Glutamatergic neuron (in vitro differentiated cells): ENCODE measurements at regions not wholly inside any gene's neighbourhood (a gene's known extent, or its start where the extent isn't known, plus 50 kb on each side); places are given as distances from the start of the nearest gene placed in this dataset.
"Not testable (repeated sequence)": the region's sequence is repeated elsewhere in the genome, so short reads cannot be mapped to it uniquely, and the experiment has no call there.

Source experiments
- DNase-seq: peaks from one replicate; pipeline ENCODE4 v3.0.0; 2022
- H3K27ac Mint-ChIP-seq: one replicate; pipeline ENCODE4 v1.8.0; 2020; ENCODE audit warnings: mild to moderate bottlenecking, mixed read lengths, inconsistent platforms; ENCODE audit not compliant: unreplicated experiment
- H3K27me3 Mint-ChIP-seq: one replicate; pipeline ENCODE4 v1.8.0; 2020; ENCODE audit warnings: mild to moderate bottlenecking, moderate library complexity, mixed read lengths, inconsistent platforms; ENCODE audit not compliant: unreplicated experiment
- H3K36me3 Mint-ChIP-seq: one replicate; pipeline ENCODE4 v1.8.0; 2020; ENCODE audit warnings: mild to moderate bottlenecking, mixed read lengths, inconsistent platforms; ENCODE audit not compliant: unreplicated experiment
- H3K4me1 Mint-ChIP-seq: one replicate; pipeline ENCODE4 v1.8.0; 2020; ENCODE audit warnings: mild to moderate bottlenecking, low read depth, mixed read lengths, inconsistent platforms; ENCODE audit not compliant: unreplicated experiment
- H3K4me3 Mint-ChIP-seq: one replicate; pipeline ENCODE4 v1.8.0; 2020; ENCODE audit warnings: mild to moderate bottlenecking, mixed read lengths, inconsistent platforms; ENCODE audit not compliant: unreplicated experiment
- H3K9me3 Mint-ChIP-seq: one replicate; pipeline ENCODE4 v1.8.0; 2020; ENCODE audit warnings: mild to moderate bottlenecking, moderate library complexity, mixed read lengths, inconsistent platforms; ENCODE audit not compliant: unreplicated experiment
- CTCF ChIP-seq: fragments of 200-600 bp; sonication (generic); IDR thresholded peaks from one replicate; pipeline ENCODE4 v1.5.0; 2021; ENCODE audit not compliant: partially characterized antibody, unreplicated experiment

DNA sequence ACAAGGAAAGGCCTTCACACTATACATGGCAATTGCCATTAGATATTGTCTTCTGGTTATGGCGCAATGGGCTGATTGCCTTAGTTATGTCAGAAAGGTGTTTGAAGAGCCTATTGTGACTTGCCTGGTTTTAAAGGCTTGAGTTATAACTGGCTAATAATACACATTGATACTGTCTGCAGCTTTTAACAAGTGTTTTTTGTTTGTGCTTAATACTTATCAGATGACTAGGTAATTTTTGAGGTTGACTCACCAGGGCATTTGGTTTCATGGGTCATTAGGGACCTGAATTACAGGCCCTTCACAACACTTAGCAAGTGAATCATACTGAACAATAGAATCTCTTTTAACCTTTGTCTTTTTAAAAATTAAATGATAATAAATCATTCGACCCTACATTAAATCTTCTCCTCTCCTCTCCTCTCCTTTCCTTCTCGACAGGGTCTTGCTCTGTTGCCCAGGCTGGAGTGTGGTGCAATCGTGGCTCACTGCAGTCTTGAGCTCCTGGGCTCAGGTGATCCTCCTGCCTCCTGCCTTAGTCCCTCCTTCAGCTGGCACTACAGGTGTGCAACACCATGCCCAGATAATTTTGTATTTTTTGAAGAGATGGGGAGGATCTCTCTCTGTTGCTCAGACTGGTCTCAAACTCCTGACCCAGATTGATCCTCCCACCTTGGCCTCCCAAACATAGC is 196.3 kb downstream of the JCAD start:
- no peak for TF ChIP-seq CTCF
- H3K4me3 Mint-ChIP-seq = no peak overlapping the region
- H3K27ac Mint-ChIP-seq = no peak overlapping the region
- no peak for DNase-seq
- no peaks in the 10 kb centered on the region for H3K9me3 Mint-ChIP-seq
- peaks cover 4% of the 10 kb centered on the region for H3K27me3 Mint-ChIP-seq
- no peaks in the 10 kb centered on the region for H3K4me1 Mint-ChIP-seq
- H3K36me3 Mint-ChIP-seq = no peaks in the 10 kb centered on the region

DNA sequence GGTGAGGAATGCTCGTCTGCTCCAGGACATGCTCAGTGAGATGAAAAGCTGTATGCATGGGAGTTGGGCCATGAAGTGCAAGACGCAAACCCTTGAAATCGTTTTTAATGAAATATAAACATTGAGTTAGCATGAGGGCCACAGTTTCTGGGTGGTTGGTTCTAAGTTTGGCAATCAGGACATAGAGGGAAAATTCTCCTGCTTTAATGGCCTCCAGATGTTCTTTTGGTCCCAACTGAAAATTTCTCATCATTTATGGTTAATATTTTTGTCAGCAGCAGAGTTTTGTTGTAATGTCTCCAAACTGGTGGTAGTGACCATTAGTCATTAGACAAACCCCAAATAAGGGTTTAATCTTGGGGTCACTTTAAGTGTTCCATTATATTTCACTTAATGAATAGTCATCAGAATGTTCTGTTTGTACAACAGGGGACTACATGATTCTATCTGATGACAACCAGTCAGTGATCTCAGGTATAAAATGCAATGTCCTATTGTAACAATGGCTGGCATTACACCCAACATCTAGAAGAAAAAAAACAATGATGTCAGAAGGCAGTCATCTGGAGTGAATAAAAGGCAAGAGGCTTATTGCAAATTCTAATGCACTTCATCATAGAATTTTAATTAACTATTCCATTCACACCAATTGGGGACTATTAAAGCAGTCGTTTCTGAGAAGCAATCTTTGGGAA is 197.4 kb downstream of the JCAD start:
- Mint-ChIP-seq H3K4me1 (no peaks in the 10 kb centered on the region), H3K9me3 (no peaks in the 10 kb centered on the region), H3K27ac (no peak overlapping the region), H3K4me3 (no peak overlapping the region), H3K27me3 (peaks cover 4% of the 10 kb centered on the region), H3K36me3 (no peaks in the 10 kb centered on the region)
- TF ChIP-seq CTCF = no peak
- DNase-seq = no peak

GRCh38 chr10:29861231-29861630 is 198.2 kb downstream of the JCAD start:
- DNase-seq, H3K4me3 Mint-ChIP-seq, H3K36me3 Mint-ChIP-seq, H3K4me1 Mint-ChIP-seq, H3K9me3 Mint-ChIP-seq, H3K27ac Mint-ChIP-seq, H3K27me3 Mint-ChIP-seq: not testable (repeated sequence)

- H3K4me1 Mint-ChIP-seq = no peaks in the 10 kb centered on the region
- H3K27me3 Mint-ChIP-seq = peaks cover 4% of the 10 kb centered on the region
- H3K36me3 Mint-ChIP-seq = no peaks in the 10 kb centered on the region
- H3K27ac Mint-ChIP-seq = no peak overlapping the region
- no peak for TF ChIP-seq CTCF
- H3K9me3 Mint-ChIP-seq = no peaks in the 10 kb centered on the region
- DNase-seq = no peak
- no peak overlapping the region for H3K4me3 Mint-ChIP-seq
These were observed 199.2 kb downstream of the JCAD start for GRCh38 chr10:29860166-29860565.

- Mint-ChIP-seq H3K4me3 (no peak overlapping the region), H3K27me3 (peaks cover 4% of the 10 kb centered on the region), H3K36me3 (no peaks in the 10 kb centered on the region)
These were observed 199.8 kb downstream of the JCAD start for GRCh38 chr10:29859521-29860130.

More at GRCh38 chr10:29859521-29860130, 199.8 kb downstream of the JCAD start:
- H3K27ac Mint-ChIP-seq = no peak overlapping the region
- no peaks in the 10 kb centered on the region for H3K9me3 Mint-ChIP-seq
- no peak for DNase-seq
- no peaks in the 10 kb centered on the region for H3K4me1 Mint-ChIP-seq
- no peak for TF ChIP-seq CTCF
